Body of pancreas (tissue), 4 donors: ENCODE measurements at regions not wholly inside any gene's neighbourhood (a gene's known extent, or its start where the extent isn't known, plus 50 kb on each side); places are given as distances from the start of the nearest gene placed in this dataset.

Source experiments
- CTCF ChIP-seq, 7 experiments: fragments of 450-650 bp in 4 of 7; fragments of 200-600 bp in 3 of 7; sonication (generic) in 3 of 7; IDR thresholded peaks; one replicate each; pipeline ENCODE4 v1.5.1; 2016 to 2019; ENCODE audit warnings: antibody characterized with exemption in 7 of 7
- POLR2A ChIP-seq, 3 donors: fragments of 450-650 bp; IDR thresholded peaks; one replicate each; pipeline ENCODE4 v1.6.1; 2016; ENCODE audit warnings: antibody characterized with exemption in 3 of 3, mild to moderate bottlenecking in 2 of 3

- TF ChIP-seq CTCF (IDR thresholded peaks at IDR 0.05) = no peak
- no peak for TF ChIP-seq POLR2A (IDR thresholded peaks at IDR 0.05)
These were observed 83.1 kb upstream of the ERRFI1 start for GRCh38 chr1:8109216-8109615.
